Astrocyte (in vitro differentiated cells and primary cell): ENCODE measurements at regions not wholly inside any gene's neighbourhood (a gene's known extent, or its start where the extent isn't known, plus 50 kb on each side); places are given as distances from the start of the nearest gene placed in this dataset.

Source experiments
- CTCF ChIP-seq: IDR thresholded peaks from 2 replicates; pipeline ENCODE4 v1.5.1; 2011; ENCODE audit warnings: low read depth, mild to moderate bottlenecking, inconsistent platforms, low read length, moderate library complexity; ENCODE audit not compliant: insufficient read depth
- EZH2 ChIP-seq: IDR thresholded peaks from 2 replicates; pipeline ENCODE4 v1.6.1; 2012; ENCODE audit warnings: mild to moderate bottlenecking, low read length, inconsistent platforms; ENCODE audit not compliant: insufficient read depth

GRCh38 chr15:81921163-81921562 lies 124.7 kb downstream of the MEX3B start:
- TF ChIP-seq CTCF (no peak), EZH2 (no peak)
